ENCODE measurements at regions not wholly inside any gene's neighbourhood (a gene's known extent, or its start where the extent isn't known, plus 50 kb on each side); places are given as distances from the start of the nearest gene placed in this dataset.

DNA sequence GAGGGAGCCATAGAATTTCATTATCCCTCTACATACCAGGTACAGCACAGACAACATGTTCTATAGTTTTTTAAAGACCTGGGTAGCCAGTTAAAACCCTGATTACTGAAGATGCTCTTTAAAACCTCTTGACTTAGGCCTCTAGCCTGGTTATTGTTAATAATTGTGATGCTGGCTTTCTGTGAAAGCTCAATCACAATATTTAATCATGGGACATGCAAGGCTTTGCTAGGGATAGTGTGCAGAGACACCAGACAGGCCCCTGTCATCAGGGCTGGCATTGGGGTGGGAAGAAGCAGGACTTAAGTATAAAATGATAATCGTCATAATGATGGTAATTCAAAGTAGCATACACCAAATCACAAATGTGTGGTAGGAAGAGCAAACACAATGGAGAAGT is 274.4 kb downstream of the PTBP2 start:
- no peak for DNase-seq (ENCODE audit: low read depth in 2 of 2)

DNA sequence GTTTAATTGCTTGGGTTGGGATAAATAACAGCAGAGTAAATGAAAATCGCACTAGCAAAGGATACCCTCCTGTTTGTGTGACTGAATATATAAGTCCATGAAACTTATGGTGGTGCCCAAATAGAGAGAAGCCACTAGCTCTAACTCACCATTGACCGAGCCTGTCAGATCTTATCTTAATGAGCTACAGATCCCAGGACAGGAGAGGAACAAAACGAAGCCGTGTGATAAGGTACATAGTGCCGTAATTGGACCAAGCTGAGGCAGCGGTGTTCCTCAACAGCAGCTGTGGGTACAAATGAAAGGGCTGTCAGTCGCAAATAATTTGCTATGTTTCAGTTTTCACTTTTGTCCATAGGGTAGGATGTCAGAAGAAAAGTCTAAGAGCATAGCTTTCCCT is 276.1 kb downstream of the PTBP2 start:
- no peak for DNase-seq (ENCODE audit: low read depth in 2 of 2)

DNA sequence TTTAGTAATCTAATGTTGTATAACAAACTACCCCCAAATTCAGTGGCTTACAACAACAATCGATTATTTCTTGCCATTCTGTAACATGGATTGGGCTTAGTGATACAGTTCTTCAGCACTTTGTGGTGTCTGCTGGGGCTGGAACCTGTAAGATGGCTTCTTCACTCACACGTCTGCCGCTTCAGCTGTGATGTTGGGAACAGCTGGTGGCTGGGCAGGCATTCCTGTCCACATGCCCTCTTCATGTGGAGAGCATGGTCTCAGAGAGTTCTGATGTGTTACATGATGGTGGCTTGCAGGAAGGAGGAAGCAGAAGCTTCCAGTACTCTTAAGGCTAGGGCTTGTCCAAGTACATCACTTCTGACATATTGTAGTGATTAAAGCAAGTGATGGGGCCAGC is 276.9 kb downstream of the PTBP2 start:
- DNase-seq (ENCODE audit: low read depth in 2 of 2): no peak

DNA sequence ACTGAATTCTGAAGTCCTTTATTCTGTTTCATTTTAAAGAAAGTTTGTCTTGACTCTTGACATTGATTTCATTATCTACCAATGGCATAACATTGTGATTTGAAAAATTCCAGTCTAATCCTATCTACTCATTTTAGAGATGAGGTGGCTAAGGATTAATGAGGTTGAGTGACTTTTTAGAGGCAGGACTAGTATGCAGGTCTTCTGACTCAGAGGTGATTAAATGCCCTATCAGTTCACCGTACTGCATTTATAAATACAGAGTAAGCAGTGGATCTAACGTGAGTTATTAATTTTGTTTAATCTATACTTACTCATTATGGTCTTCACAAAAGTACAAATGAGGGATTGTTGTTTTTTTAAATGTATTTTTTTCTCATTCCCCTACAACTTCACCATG is 277.6 kb downstream of the PTBP2 start:
- DNase-seq (ENCODE audit: low read depth in 2 of 2): no peak

DNA sequence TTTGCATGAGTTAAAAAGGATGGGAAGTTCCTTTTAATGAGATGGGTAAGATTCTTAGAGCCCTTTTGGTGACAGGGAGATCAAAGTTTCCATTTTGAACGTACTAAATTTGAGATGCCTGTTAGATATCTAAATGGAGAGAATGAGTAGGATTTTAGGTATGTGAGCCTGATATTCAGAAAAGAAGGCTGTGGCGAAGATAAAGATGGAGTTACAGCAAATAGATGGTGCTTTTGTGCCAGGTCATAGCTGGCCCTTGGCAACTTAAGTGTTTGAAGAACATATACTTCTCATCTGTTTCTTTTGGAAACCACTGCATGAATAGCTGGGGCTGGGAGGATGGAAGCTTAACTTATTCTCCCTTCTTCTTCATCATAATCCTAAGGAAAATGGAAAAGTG is 282.5 kb downstream of the PTBP2 start:
- no peak for DNase-seq (ENCODE audit: low read depth in 2 of 2)

DNA sequence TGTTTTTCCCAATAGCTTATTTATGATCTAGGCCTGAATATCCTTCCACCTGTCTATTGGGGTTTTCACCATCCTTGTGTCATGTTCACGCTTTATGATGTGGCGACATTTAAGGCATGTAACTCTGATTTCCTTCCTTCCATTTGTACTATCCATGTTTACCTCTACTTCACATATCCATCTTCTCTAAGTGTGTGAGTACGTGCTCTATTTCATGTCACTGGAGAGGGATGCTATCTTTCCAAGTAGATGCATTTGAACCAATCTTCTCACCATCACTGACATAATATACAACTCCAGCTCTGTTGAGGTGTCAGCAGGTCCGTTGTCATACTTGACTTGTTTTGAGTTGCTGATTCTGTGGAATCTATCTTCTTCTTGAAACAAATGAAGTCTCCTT is 283.2 kb downstream of the PTBP2 start:
- no peak for DNase-seq (ENCODE audit: low read depth in 2 of 2)

DNA sequence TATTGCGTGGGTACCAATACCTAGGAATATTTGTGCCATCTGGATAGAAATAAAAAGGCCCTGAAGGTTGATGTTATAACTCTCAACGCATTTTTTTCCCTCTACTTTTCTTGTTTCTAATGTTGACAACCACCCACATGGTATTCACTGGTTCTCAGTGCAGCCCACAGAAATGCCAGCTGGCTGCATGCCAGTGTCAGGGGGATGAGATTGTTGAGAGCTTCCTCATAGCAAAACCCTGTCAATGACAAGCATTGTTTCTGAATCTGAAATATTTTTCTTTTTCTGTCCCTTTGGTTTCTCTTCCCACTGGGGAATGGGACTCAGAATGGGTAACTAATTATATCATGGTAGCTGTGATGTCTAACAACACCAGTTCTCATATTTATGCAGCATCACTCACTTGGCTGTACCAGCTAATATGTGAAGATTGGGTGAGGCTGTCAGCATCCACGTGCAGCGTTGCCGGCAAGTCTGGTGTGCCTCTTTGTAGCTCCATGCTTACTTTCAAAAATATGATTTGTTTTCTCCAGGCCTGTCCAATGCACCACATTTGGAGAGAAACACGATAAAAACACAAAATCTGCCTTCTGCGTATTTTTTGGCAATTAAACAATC is 284.6 kb downstream of the PTBP2 start:
- DNase-seq (ENCODE audit: low read depth in 2 of 2): no peak

DNA sequence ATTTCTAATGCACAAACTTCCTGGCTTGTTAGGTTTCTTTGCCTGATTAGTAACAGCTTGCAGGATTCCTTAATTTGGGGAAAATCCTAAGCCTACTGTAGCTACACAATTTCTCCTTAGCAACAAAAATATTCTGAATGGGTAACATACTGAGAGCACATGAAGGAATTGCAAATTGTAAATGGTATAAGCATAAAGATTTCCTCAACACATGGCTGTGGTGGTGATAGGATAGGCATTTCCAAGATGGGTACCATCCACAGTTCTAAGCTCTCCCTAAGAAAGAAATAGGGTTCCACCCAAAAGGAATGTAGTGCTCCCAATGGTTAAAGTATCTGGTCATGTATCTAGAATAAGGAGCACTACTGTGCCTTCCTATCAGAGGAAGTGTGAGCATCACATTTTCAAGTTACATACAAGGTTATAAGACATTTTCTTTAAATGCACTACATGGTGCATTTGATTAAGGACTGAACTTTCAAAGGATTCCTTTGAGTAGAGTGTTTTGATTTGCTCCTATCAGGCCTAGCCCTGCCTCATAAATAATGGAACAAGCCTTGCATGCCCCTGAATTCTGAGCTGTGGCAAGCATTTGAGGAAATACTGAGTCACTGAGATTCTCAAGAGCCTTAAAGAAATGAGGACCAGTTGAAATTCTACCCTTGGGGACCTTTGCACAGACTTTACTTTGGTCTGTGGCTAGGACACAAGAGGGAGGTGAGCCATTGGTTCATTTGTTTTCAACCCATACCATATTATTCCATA is 286.4 kb downstream of the PTBP2 start:
- no peak for DNase-seq (ENCODE audit: low read depth in 2 of 2)

DNA sequence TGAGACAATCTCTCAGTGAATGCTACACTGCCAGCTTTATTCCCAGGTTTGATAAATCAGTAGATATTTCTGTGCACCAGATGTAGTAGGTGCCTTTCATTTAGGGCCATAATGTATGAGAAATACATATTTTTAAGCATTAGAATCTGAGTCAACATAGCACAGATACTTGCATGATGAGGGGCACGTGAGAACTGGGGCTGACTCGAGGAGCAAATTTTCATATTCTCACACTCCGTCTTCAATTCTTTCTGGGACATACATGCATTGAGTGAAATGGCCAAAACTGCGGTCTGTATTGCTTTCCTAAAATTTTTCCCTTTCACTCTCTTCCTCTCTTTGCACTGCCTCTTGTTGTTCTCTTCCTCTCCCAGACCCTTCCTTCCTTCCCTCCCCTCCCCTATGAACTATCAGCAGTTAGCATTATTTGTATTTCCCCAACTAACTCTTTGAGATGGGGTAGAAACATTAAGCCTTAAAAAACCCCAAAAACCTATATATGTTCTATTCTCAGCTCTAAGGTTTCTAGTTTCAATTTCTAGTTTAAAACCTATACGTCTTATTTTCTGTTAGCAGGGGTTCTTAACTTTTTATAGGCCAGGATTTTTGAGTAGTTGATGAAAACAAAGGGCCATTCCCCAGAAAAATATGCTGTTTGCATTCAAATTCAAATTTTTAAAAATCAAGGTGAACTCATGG is 289.1 kb downstream of the PTBP2 start:
- no peak for DNase-seq (ENCODE audit: low read depth in 2 of 2)

DNA sequence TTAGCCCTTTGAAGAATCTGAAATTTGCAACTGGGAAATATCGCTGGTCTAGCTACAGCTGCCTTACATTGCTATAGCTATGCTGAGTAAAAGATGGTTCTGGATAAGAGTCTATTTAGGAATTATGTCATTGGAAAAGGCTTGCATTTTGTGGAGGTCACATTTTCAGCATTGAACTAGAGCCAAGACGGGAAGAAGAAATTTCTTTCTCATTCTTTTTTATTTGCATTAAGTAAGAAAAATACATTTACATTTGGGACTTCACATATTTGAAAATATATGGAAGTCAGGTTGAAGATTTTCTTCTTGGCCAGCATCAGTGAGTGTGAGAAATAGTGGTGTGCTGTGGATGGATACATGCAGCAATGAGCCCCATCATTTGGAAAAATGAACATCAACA is 291.6 kb downstream of the PTBP2 start:
- no peak for DNase-seq (ENCODE audit: low read depth in 2 of 2)

DNA sequence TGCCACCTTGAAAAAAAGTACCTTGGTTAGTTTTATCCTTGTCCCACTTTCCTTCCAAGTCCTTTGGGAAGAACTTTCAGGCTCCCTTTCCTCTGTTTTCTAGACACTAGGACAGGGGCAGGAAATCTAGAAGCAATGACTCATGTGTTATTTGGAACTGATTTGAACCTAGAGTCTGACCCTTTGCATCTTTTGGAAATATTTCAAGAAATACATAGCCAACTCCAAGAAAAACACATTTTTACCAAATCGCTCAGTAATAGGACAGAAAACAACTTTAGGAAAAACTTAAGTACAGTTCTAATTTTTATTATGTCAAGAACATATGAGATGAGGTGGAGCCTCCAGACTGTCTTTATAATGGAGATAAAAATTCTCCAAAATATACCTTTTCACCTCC is 292.4 kb downstream of the PTBP2 start:
- no peak for DNase-seq (ENCODE audit: low read depth in 2 of 2)

DNA sequence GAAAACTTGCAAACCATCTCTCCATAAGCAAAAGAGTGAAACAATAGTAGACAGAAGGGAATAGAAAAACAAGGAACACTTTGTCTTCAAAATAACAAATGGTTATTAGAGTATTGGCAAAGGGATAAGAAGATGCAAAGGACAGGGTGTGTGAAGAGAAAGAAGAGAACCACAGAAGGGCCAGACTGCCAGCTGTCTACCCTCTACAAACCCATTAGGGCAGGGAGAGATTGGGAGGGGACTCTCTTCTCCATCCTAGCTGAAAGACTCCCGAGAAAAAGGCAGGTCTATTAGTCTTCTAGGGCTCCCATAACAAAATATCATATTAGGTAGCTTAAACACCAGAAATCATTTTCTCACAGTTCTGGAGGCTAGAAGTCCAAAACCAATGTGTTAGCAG is 292.8 kb downstream of the PTBP2 start:
- DNase-seq (ENCODE audit: low read depth in 2 of 2): no peak

DNA sequence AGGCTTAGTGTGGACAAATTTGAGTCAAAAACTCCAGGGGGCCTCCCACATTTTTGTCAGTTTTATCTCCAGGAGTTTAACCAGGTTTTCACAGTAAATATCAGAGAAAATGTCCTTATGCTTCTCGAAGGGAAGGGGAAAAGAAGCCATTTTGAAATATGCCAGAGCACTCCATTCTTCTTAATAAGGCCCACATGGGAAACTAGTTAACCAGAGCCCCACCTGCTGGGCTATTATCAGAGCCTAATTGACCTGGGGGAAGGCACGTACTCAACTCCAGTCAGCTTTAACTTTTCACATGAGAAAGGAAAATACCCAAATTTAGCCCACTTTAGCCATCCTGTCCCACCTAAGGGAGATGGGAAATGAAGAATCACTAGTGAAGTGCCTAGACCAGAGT is 296.3 kb downstream of the PTBP2 start:
- DNase-seq (ENCODE audit: low read depth in 2 of 2): no peak

Measured in stimulated activated CD8-positive, alpha-beta memory T cell treated with anti-CD3 and anti-CD28 coated beads, Interleukin-2, amount 100 ng/mL, for 48 hours (primary cell).